ENCODE measurements at regions not wholly inside any gene's neighbourhood (a gene's known extent, or its start where the extent isn't known, plus 50 kb on each side); places are given as distances from the start of the nearest gene placed in this dataset.
"Not testable (repeated sequence)": the region's sequence is repeated elsewhere in the genome, so short reads cannot be mapped to it uniquely, and the experiment has no call there.

DNA sequence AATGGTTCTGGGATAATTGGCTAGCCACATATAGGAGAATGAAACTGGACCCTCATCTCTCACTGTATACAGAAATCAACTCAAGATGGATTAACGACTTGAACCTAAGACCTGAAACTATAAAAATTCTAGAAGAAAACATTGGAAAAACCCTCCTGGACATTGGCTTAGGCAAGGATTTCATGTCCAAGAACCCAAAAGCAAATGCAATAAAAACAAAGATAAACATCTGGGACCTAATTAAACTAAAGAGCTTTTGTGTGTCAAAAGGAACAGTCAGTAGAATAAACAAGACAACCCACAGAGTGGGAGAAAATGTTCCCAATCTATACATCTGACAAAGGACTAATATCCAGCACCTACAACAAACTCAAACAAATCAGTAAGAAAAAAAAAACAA is 524.3 kb upstream of the CADM1 start:
- H3K9me3 ChIP-seq (ENCODE audit: control insufficient read depth, low read length); H3K27ac ChIP-seq (ENCODE audit: low read length); H3K27me3 ChIP-seq (ENCODE audit: control insufficient read depth, insufficient read depth); DNase-seq; H3K4me3 ChIP-seq (ENCODE audit: low read length); H3K4me1 ChIP-seq (ENCODE audit: control insufficient read depth, insufficient read depth, low read length); ATAC-seq; intact Hi-C loops (cut with DNase I): not testable (repeated sequence)
- WGBS, result 63% methylated on average over 1 of the region's 1 CpG

DNA sequence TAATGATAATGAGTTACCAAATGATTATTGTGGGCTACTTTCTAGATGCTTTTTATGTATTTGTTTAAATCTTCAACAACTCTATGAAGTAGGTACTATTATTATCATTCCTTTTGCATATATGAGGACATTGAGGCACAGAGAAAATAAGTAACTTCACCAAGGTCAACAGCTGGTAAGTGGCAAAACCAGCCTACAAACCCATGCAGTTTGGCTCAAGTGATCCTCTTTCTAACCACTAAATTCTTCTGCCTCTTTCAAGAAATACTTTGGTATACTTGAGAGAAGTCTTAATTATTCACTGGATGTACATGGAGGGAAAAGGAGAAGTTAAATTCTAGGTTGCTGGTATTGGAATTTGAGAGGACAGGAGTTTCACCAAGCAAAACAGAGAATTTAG is 495.2 kb upstream of the CADM1 start:
- DNase-seq (no peak), ATAC-seq (no peak)
- Histone ChIP-seq H3K4me1 (ENCODE audit: control insufficient read depth, insufficient read depth, low read length) (no peaks in the 10 kb centered on the region), H3K4me3 (ENCODE audit: low read length) (no peak overlapping the region), H3K9me3 (ENCODE audit: control insufficient read depth, low read length) (no peaks in the 10 kb centered on the region), H3K27me3 (ENCODE audit: control insufficient read depth, insufficient read depth) (no peaks in the 10 kb centered on the region), H3K27ac (ENCODE audit: low read length) (no peak overlapping the region)
- intact Hi-C loops (cut with DNase I), result no loop called here

DNA sequence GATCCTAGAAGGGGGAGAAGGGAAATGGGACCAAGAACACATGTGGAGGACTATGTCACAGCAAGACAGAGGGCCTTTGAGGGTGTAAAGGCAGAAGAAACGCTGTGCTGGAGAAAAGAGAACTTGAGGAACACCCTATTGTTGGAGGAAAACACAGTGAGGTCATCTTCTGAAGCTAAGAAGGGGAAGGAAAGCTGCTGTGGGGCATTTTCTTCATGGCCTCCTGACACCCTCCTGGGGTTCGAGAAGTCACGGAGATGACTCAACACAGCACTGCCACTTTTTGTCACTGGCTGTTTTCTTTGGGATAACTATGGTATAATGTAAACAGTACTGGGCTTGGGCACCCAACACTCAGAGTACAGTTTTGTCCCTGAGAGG is 492.6 kb upstream of the CADM1 start:
- intact Hi-C loops (cut with DNase I), result no loop called here
- no peak for ATAC-seq

DNA sequence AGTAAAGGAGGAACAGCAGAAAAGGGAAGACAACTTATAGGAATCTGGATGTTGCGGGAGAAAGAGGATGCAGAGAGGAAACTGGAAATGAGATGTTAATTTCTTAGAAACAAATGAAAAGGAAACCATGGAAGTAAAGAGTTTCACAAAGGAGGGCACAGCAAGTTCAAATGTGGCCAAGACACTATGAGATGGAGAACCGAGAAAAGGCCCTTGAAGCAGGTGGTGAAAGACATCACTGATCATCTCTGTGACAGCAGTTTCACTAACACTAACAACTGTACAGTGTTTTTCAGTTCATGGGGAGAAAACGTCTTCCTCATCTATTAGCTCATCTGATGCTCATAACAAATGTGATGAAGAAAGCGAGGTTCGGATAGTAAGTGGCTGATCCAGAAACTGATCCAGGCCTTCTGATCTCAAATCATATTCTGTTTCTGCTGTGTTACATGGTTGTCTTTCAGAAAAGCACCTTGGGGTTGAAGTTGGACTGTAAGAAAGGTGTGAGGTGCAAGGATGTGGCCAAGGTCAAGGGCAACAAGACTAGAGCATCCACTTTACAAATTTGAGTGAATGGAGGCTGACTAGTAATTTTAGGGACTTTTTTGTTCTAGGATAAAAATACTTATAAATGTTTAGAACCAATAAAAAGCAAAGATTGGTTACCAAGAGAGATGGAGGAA is 492.1 kb upstream of the CADM1 start:
- Histone ChIP-seq H3K9me3 (ENCODE audit: control insufficient read depth, low read length) (no peaks in the 10 kb centered on the region), H3K27ac (ENCODE audit: low read length) (no peak overlapping the region), H3K4me1 (ENCODE audit: control insufficient read depth, insufficient read depth, low read length) (no peaks in the 10 kb centered on the region), H3K4me3 (ENCODE audit: low read length) (no peak overlapping the region), H3K27me3 (ENCODE audit: control insufficient read depth, insufficient read depth) (no peaks in the 10 kb centered on the region)
- no peak for ATAC-seq
- WGBS, result 82% methylated on average over 5 of the region's 5 CpGs
- DNase-seq, result no peak
- intact Hi-C loops (cut with DNase I), result no loop called here

More for the DNA sequence above, 492.6 kb upstream of the CADM1 start:
- H3K4me1 ChIP-seq (ENCODE audit: control insufficient read depth, insufficient read depth, low read length), result no peaks in the 10 kb centered on the region
- no peaks in the 10 kb centered on the region for H3K27me3 ChIP-seq (ENCODE audit: control insufficient read depth, insufficient read depth)
- WGBS, result 66% methylated on average over 3 of the region's 3 CpGs
- H3K9me3 ChIP-seq (ENCODE audit: control insufficient read depth, low read length), result no peaks in the 10 kb centered on the region
- H3K4me3 ChIP-seq (ENCODE audit: low read length), result no peak overlapping the region
- no peak overlapping the region for H3K27ac ChIP-seq (ENCODE audit: low read length)
- DNase-seq, result no peak

DNA sequence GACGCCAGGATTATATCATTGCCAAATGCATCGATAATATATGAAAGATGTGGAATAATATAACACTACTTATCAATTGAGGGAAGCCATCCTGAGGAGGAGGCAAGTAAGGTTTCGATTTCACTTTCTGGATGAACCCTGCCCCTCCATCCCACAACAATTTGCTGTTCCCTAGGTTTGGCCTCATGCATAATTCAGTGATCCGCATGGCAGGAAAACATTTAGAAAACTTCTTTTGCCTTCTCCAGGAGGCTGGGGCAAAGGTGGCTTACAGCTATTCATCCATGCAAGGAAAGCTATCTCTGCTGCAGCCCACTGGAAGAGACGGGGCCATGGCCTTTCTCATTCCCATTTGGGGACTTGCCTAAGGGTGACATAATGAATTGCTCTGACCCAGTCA is 489.4 kb upstream of the CADM1 start:
- 91% methylated on average over 5 of the region's 5 CpGs for WGBS
- intact Hi-C loops (cut with DNase I), result no loop called here

DNA sequence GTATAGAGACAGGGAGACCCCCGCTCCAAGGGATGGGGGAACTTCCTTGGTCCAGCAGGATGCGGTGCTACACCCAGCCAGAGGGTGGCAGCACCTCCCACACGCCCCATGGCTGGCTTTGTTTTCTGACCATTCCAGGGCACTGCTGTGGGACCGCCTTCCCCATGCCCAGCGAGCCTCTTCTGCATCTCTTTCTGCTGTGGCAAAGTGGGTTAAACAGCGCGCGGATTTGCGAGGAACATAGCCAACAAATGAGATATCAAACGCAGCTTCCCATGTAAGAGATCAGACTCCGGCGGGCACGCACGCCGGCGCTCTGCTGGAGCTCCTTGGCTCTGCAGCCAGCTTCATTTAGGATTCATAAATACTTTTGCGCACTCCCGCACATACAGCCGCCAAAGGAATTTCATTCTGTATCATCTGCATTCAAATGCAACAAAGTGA is 485.8 kb upstream of the CADM1 start:
- Histone ChIP-seq H3K27ac (ENCODE audit: low read length) (no peak overlapping the region), H3K9me3 (ENCODE audit: control insufficient read depth, low read length) (no peaks in the 10 kb centered on the region), H3K4me3 (ENCODE audit: low read length) (no peak overlapping the region), H3K4me1 (ENCODE audit: control insufficient read depth, insufficient read depth, low read length) (no peaks in the 10 kb centered on the region), H3K27me3 (ENCODE audit: control insufficient read depth, insufficient read depth) (no peaks in the 10 kb centered on the region)
- intact Hi-C loops (cut with DNase I), result no loop called here
- DNase-seq (peak in 2 of 3 donors; percentile 16 to 65), ATAC-seq (peak; percentile 56 to 63)
- WGBS, result 36% methylated on average over 19 of the region's 19 CpGs

More for the DNA sequence above, 489.4 kb upstream of the CADM1 start:
- Histone ChIP-seq H3K27me3 (ENCODE audit: control insufficient read depth, insufficient read depth) (no peaks in the 10 kb centered on the region), H3K9me3 (ENCODE audit: control insufficient read depth, low read length) (no peaks in the 10 kb centered on the region), H3K27ac (ENCODE audit: low read length) (no peak overlapping the region), H3K4me3 (ENCODE audit: low read length) (no peak overlapping the region), H3K4me1 (ENCODE audit: control insufficient read depth, insufficient read depth, low read length) (no peaks in the 10 kb centered on the region)
- ATAC-seq (no peak), DNase-seq (no peak)

DNA sequence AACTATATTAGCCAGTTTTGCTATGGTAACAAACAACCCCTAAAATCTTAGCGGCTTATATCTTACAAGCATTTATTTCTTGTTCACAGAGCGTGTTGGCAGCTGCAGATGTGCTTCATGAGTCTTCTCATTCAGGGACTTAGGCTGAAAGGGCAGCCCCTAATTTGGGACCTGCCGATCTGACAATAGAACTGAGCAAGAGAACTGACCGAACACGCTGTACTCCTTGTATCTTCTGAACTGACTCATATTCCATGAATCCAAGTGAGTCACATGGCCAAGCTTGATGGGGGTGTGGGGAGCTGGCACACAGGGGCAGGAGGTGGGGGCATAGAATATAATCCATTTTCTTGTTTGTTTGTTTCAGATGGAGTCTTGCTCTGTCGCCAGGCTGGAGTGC is 481.7 kb upstream of the CADM1 start:
- intact Hi-C loops (cut with DNase I), result no loop called here
- Histone ChIP-seq H3K4me1 (ENCODE audit: control insufficient read depth, insufficient read depth, low read length) (peaks cover 8% of the 10 kb centered on the region), H3K9me3 (ENCODE audit: control insufficient read depth, low read length) (no peaks in the 10 kb centered on the region), H3K4me3 (ENCODE audit: low read length) (no peak overlapping the region), H3K27ac (ENCODE audit: low read length) (no peak overlapping the region), H3K27me3 (ENCODE audit: control insufficient read depth, insufficient read depth) (no peaks in the 10 kb centered on the region)
- no peak for ATAC-seq
- DNase-seq, result no peak
- 96% methylated on average over 6 of the region's 6 CpGs for WGBS

DNA sequence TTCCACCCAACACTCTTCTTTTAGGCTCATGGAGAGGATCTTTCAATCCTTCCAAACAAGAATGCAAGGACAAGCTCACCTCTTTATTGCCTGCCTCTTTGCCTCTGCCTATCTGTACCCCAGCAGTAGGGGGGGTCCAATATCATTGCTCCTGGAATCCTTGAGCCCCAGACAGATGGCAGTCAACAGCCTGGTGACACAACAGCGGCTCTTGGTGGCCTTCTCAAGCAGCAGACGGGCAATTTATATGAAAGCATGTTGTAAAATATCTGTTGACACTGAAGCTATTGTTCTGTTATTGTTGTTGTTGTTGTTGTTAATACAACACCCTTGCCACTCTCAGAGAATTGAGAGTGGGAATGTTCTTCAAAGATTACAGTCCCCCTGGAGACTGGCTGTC is 480.0 kb upstream of the CADM1 start:
- H3K4me1 ChIP-seq (ENCODE audit: control insufficient read depth, insufficient read depth, low read length), result peaks cover 8% of the 10 kb centered on the region
- H3K4me3 ChIP-seq (ENCODE audit: low read length), result no peak overlapping the region
- H3K27me3 ChIP-seq (ENCODE audit: control insufficient read depth, insufficient read depth), result no peaks in the 10 kb centered on the region
- WGBS, result 94% methylated on average over 2 of the region's 2 CpGs
- H3K27ac ChIP-seq (ENCODE audit: low read length), result no peak overlapping the region
- intact Hi-C loops (cut with DNase I), result no loop called here
- DNase-seq (no peak), ATAC-seq (no peak)
- no peaks in the 10 kb centered on the region for H3K9me3 ChIP-seq (ENCODE audit: control insufficient read depth, low read length)

DNA sequence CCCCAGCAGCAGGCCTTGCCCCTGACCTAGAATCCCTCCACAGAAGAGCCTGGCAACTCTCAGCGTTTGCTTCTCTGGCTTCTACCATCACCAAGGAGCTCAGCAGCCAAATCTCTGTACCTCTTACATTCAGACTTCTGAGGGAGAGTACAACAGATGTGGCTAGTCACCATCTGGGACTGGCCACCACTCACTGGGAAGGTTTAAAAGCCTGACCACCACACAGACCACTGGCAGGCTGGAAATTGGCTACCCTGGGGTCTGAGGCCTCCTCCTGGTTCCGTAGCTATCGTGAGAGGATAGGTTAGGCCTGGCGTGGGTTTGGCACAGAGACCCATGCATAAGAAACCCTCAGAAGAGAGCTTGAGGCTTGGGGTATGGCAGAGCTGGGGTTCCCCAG is 478.5 kb upstream of the CADM1 start:
- intact Hi-C loops (cut with DNase I), result no loop called here
- WGBS, result 88% methylated on average over 4 of the region's 4 CpGs
- H3K27me3 ChIP-seq (ENCODE audit: control insufficient read depth, insufficient read depth), result no peaks in the 10 kb centered on the region
- H3K4me3 ChIP-seq (ENCODE audit: low read length), result no peak overlapping the region
- no peaks in the 10 kb centered on the region for H3K9me3 ChIP-seq (ENCODE audit: control insufficient read depth, low read length)
- DNase-seq (no peak), ATAC-seq (no peak)
- no peak overlapping the region for H3K27ac ChIP-seq (ENCODE audit: low read length)
- peaks cover 8% of the 10 kb centered on the region for H3K4me1 ChIP-seq (ENCODE audit: control insufficient read depth, insufficient read depth, low read length)

DNA sequence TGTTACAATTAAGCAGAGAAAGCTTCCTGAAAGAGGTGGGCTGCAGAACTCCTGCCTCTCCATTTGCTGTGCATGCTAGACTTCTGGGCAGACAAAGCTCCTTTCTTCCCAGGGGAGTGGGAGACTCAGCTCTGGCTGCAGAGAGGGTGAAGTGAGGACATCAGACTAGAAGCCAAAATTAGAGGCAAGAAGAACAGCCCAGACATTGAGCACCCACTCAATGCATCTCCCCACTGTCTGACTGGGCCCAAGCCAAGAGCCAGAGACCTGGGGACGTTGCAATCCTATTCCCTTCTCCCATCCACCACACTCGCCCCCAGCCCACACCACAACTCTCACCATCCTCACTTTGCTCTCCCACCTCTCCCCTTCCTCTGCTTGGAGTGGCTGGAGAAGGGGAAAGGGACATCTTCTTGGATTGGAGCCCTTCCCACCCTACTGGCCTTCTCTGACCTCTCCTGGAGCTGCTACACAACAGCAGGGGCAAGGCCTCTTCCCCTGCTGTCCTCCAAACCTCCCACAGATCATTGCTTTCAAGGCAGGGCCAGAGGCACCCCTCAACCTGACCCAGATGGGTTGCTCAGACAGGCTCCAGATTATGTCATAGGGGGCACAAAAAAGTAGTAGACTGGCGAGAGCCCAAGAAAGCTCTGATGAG is 477.7 kb upstream of the CADM1 start:
- intact Hi-C loops (cut with DNase I), result no loop called here
- Histone ChIP-seq H3K9me3 (ENCODE audit: control insufficient read depth, low read length) (no peaks in the 10 kb centered on the region), H3K27ac (ENCODE audit: low read length) (no peak overlapping the region), H3K4me1 (ENCODE audit: control insufficient read depth, insufficient read depth, low read length) (peaks cover 8% of the 10 kb centered on the region), H3K27me3 (ENCODE audit: control insufficient read depth, insufficient read depth) (no peaks in the 10 kb centered on the region), H3K4me3 (ENCODE audit: low read length) (no peak overlapping the region)
- ATAC-seq (peak in 1 of 2 donors; percentile 40), DNase-seq (no peak)
- WGBS, result 71% methylated on average over 3 of the region's 3 CpGs

DNA sequence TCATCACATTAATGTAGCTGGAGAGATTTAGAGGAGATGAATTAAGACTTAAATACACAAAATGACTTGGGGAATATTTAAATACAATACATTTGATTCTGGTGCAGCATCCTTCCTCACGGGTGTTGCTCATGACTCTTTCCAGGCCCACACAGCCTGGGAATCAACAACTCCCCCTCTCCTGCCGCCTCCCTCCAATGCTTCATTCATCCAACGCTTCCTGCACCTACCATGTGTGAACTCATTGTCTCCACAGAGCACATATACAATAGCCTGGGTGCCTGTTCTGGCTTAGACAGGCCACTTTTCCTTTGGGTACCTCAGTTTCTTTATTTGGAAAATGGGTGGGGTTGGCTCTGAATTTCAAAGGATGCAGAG is 476.9 kb upstream of the CADM1 start:
- peaks cover 8% of the 10 kb centered on the region for H3K4me1 ChIP-seq (ENCODE audit: control insufficient read depth, insufficient read depth, low read length)
- H3K27me3 ChIP-seq (ENCODE audit: control insufficient read depth, insufficient read depth), result no peaks in the 10 kb centered on the region
- H3K27ac ChIP-seq (ENCODE audit: low read length), result no peak overlapping the region
- no peak overlapping the region for H3K4me3 ChIP-seq (ENCODE audit: low read length)
- DNase-seq (no peak), ATAC-seq (no peak)
- 62% methylated on average over 3 of the region's 3 CpGs for WGBS
- H3K9me3 ChIP-seq (ENCODE audit: control insufficient read depth, low read length), result no peaks in the 10 kb centered on the region
- intact Hi-C loops (cut with DNase I), result no loop called here

Measured in right cardiac atrium (tissue), 5 donors.